ENCODE measurements at regions not wholly inside any gene's neighbourhood (a gene's known extent, or its start where the extent isn't known, plus 50 kb on each side); places are given as distances from the start of the nearest gene placed in this dataset.

GRCh38 chr11:119996556-119996955, 141.4 kb downstream of the TRIM29 start:
- no peak for TF ChIP-seq EZH2 (IDR thresholded peaks at IDR 0.05; ENCODE audit: borderline replicate concordance, low read length)
- no peak for TF ChIP-seq CTCF (IDR thresholded peaks at IDR 0.05; ENCODE audit: low read length)
- Histone ChIP-seq H2AFZ (ENCODE audit: low read length) (no peak overlapping the region), H3K9me2 (ENCODE audit: low read depth, low read length) (no peaks in the 10 kb centered on the region), H3K4me2 (ENCODE audit: low read length) (no peak overlapping the region), H3K27me3 (ENCODE audit: insufficient read depth, low read length) (no peaks in the 10 kb centered on the region), H3K27ac (ENCODE audit: low read depth, low read length, poor library complexity, severe bottlenecking) (no peak overlapping the region), H3K4me1 (ENCODE audit: insufficient read depth, low read length, severe bottlenecking) (no peaks in the 10 kb centered on the region), H3K36me3 (ENCODE audit: insufficient read depth, low read length) (no peaks in the 10 kb centered on the region), H3K79me2 (ENCODE audit: insufficient read depth, low read length) (no peaks in the 10 kb centered on the region), H4K20me1 (ENCODE audit: insufficient read depth, low read length) (no peaks in the 10 kb centered on the region), H3K9ac (ENCODE audit: low read length) (no peak overlapping the region), H3F3A (ENCODE audit: insufficient read depth, low read length) (no peaks in the 10 kb centered on the region), H3K9me3 (ENCODE audit: low read length) (no peaks in the 10 kb centered on the region), H3K4me3 (ENCODE audit: low read depth, low read length, poor library complexity, severe bottlenecking) (no peak overlapping the region)

GRCh38 chr11:119995730-119996491, 142.0 kb downstream of the TRIM29 start:
- no peak overlapping the region for H3K27ac ChIP-seq (ENCODE audit: low read depth, low read length, poor library complexity, severe bottlenecking)
- no peaks in the 10 kb centered on the region for H3F3A ChIP-seq (ENCODE audit: insufficient read depth, low read length)
- no peaks in the 10 kb centered on the region for H3K36me3 ChIP-seq (ENCODE audit: insufficient read depth, low read length)
- no peaks in the 10 kb centered on the region for H3K79me2 ChIP-seq (ENCODE audit: insufficient read depth, low read length)
- TF ChIP-seq CTCF (IDR thresholded peaks at IDR 0.05; ENCODE audit: low read length) (no peak), EZH2 (IDR thresholded peaks at IDR 0.05; ENCODE audit: borderline replicate concordance, low read length) (no peak)
- H3K4me1 ChIP-seq (ENCODE audit: insufficient read depth, low read length, severe bottlenecking): no peaks in the 10 kb centered on the region
- H3K4me3 ChIP-seq (ENCODE audit: low read depth, low read length, poor library complexity, severe bottlenecking): no peak overlapping the region
- no peak overlapping the region for H3K4me2 ChIP-seq (ENCODE audit: low read length)
- H2AFZ ChIP-seq (ENCODE audit: low read length): no peak overlapping the region
- H4K20me1 ChIP-seq (ENCODE audit: insufficient read depth, low read length): no peaks in the 10 kb centered on the region
- H3K9me2 ChIP-seq (ENCODE audit: low read depth, low read length): no peaks in the 10 kb centered on the region
- no peak overlapping the region for H3K9ac ChIP-seq (ENCODE audit: low read length)
- H3K27me3 ChIP-seq (ENCODE audit: insufficient read depth, low read length): no peaks in the 10 kb centered on the region
- no peaks in the 10 kb centered on the region for H3K9me3 ChIP-seq (ENCODE audit: low read length)

GRCh38 chr11:119993722-119994121, 144.2 kb downstream of the TRIM29 start:
- Histone ChIP-seq H3F3A (ENCODE audit: insufficient read depth, low read length) (no peaks in the 10 kb centered on the region), H3K4me2 (ENCODE audit: low read length) (no peak overlapping the region), H4K20me1 (ENCODE audit: insufficient read depth, low read length) (no peaks in the 10 kb centered on the region), H3K27me3 (ENCODE audit: insufficient read depth, low read length) (no peaks in the 10 kb centered on the region), H3K79me2 (ENCODE audit: insufficient read depth, low read length) (no peaks in the 10 kb centered on the region), H3K27ac (ENCODE audit: low read depth, low read length, poor library complexity, severe bottlenecking) (no peak overlapping the region), H3K4me1 (ENCODE audit: insufficient read depth, low read length, severe bottlenecking) (no peaks in the 10 kb centered on the region), H3K36me3 (ENCODE audit: insufficient read depth, low read length) (no peaks in the 10 kb centered on the region), H3K4me3 (ENCODE audit: low read depth, low read length, poor library complexity, severe bottlenecking) (no peak overlapping the region), H2AFZ (ENCODE audit: low read length) (no peak overlapping the region), H3K9me2 (ENCODE audit: low read depth, low read length) (no peaks in the 10 kb centered on the region), H3K9me3 (ENCODE audit: low read length) (no peaks in the 10 kb centered on the region), H3K9ac (ENCODE audit: low read length) (no peak overlapping the region)
- no peak for TF ChIP-seq CTCF (IDR thresholded peaks at IDR 0.05; ENCODE audit: low read length)
- TF ChIP-seq EZH2 (IDR thresholded peaks at IDR 0.05; ENCODE audit: borderline replicate concordance, low read length): no peak

All from OCI-LY1 (cell line).